ENCODE measurements at regions not wholly inside any gene's neighbourhood (a gene's known extent, or its start where the extent isn't known, plus 50 kb on each side); places are given as distances from the start of the nearest gene placed in this dataset.
"Not testable (repeated sequence)": the region's sequence is repeated elsewhere in the genome, so short reads cannot be mapped to it uniquely, and the experiment has no call there.

- no peaks in the 10 kb centered on the region for H3K9me2 ChIP-seq (replicated peaks; ENCODE audit: insufficient read depth, low read length)
- H3K4me1 ChIP-seq (ENCODE audit: low read length), result no peaks in the 10 kb centered on the region
- no peaks in the 10 kb centered on the region for H3K79me2 ChIP-seq (ENCODE audit: low read length)
- H3K9me3 ChIP-seq (ENCODE audit: low read length), result no peaks in the 10 kb centered on the region
- no peak overlapping the region for H2AFZ ChIP-seq (ENCODE audit: low read length)
- no peak overlapping the region for H3K9ac ChIP-seq (ENCODE audit: low read length)
- H3K4me2 ChIP-seq (ENCODE audit: low read depth, low read length, poor library complexity, severe bottlenecking), result no peak overlapping the region
- H3K27ac ChIP-seq (ENCODE audit: low read length), result no peak overlapping the region
- H3K36me3 ChIP-seq (ENCODE audit: insufficient read depth, low read length), result no peaks in the 10 kb centered on the region
- no peaks in the 10 kb centered on the region for H4K20me1 ChIP-seq (ENCODE audit: insufficient read depth, low read depth, low read length)
- H3K4me3 ChIP-seq (ENCODE audit: low read length), result no peak overlapping the region
- DNase-seq, result peak; percentile 69
- H3K27me3 ChIP-seq (ENCODE audit: low read length), result no peaks in the 10 kb centered on the region; the same call in 1 of the 2 replicates
Observed at GRCh38 chr6:141988954-141989705, 143.6 kb upstream of the GJE1 start.

- no peaks in the 10 kb centered on the region for H3K4me1 ChIP-seq (ENCODE audit: low read length)
- no peaks in the 10 kb centered on the region for H4K20me1 ChIP-seq (ENCODE audit: insufficient read depth, low read depth, low read length)
- H3K4me2 ChIP-seq (ENCODE audit: low read depth, low read length, poor library complexity, severe bottlenecking), result no peak overlapping the region
- no peak overlapping the region for H3K9ac ChIP-seq (ENCODE audit: low read length)
- H3K27me3 ChIP-seq (ENCODE audit: low read length), result no peaks in the 10 kb centered on the region; the same call in 1 of the 2 replicates
- no peaks in the 10 kb centered on the region for H3K9me3 ChIP-seq (ENCODE audit: low read length)
- no peaks in the 10 kb centered on the region for H3K36me3 ChIP-seq (ENCODE audit: insufficient read depth, low read length)
- H2AFZ ChIP-seq (ENCODE audit: low read length), result no peak overlapping the region
- H3K27ac ChIP-seq (ENCODE audit: low read length), result no peak overlapping the region
- H3K9me2 ChIP-seq (replicated peaks; ENCODE audit: insufficient read depth, low read length), result no peaks in the 10 kb centered on the region
- no peaks in the 10 kb centered on the region for H3K79me2 ChIP-seq (ENCODE audit: low read length)
- H3K4me3 ChIP-seq (ENCODE audit: low read length), result no peak overlapping the region
- no peak for DNase-seq
Observed at GRCh38 chr6:141988327-141988726, 144.4 kb upstream of the GJE1 start.

GRCh38 chr6:141986457-141986856 is 146.3 kb upstream of the GJE1 start:
- Histone ChIP-seq H3K27me3 (ENCODE audit: low read length) (no peaks in the 10 kb centered on the region), H3K4me3 (ENCODE audit: low read length) (no peak overlapping the region), H2AFZ (ENCODE audit: low read length) (no peak overlapping the region), H3K4me1 (ENCODE audit: low read length) (no peaks in the 10 kb centered on the region), H3K4me2 (ENCODE audit: low read depth, low read length, poor library complexity, severe bottlenecking) (no peak overlapping the region), H3K9ac (ENCODE audit: low read length) (no peak overlapping the region), H3K27ac (ENCODE audit: low read length) (no peak overlapping the region), H3K9me3 (ENCODE audit: low read length) (no peaks in the 10 kb centered on the region), H3K9me2 (replicated peaks; ENCODE audit: insufficient read depth, low read length) (no peaks in the 10 kb centered on the region), H3K36me3 (ENCODE audit: insufficient read depth, low read length) (no peaks in the 10 kb centered on the region), H3K79me2 (ENCODE audit: low read length) (no peaks in the 10 kb centered on the region), H4K20me1 (ENCODE audit: insufficient read depth, low read depth, low read length) (no peaks in the 10 kb centered on the region)
- DNase-seq, result no peak

- no peak for DNase-seq
- H2AFZ ChIP-seq (ENCODE audit: low read length), result no peak overlapping the region
- no peak overlapping the region for H3K4me2 ChIP-seq (ENCODE audit: low read depth, low read length, poor library complexity, severe bottlenecking)
Observed at GRCh38 chr6:141981190-141981589, 151.5 kb upstream of the GJE1 start.

GRCh38 chr6:141977782-141978181 is 154.9 kb upstream of the GJE1 start:
- Histone ChIP-seq H3K9me3 (ENCODE audit: low read length) (no peaks in the 10 kb centered on the region), H3K9ac (ENCODE audit: low read length) (no peak overlapping the region), H3K4me2 (ENCODE audit: low read depth, low read length, poor library complexity, severe bottlenecking) (no peak overlapping the region), H3K79me2 (ENCODE audit: low read length) (no peaks in the 10 kb centered on the region), H4K20me1 (ENCODE audit: insufficient read depth, low read depth, low read length) (no peaks in the 10 kb centered on the region), H3K27me3 (ENCODE audit: low read length) (no peaks in the 10 kb centered on the region), H3K9me2 (replicated peaks; ENCODE audit: insufficient read depth, low read length) (no peaks in the 10 kb centered on the region), H3K36me3 (ENCODE audit: insufficient read depth, low read length) (no peaks in the 10 kb centered on the region), H3K4me3 (ENCODE audit: low read length) (no peak overlapping the region), H3K27ac (ENCODE audit: low read length) (no peak overlapping the region), H3K4me1 (ENCODE audit: low read length) (no peaks in the 10 kb centered on the region), H2AFZ (ENCODE audit: low read length) (no peak overlapping the region)
- no peak for DNase-seq

More at GRCh38 chr6:141981190-141981589, 151.5 kb upstream of the GJE1 start:
- no peaks in the 10 kb centered on the region for H3K27me3 ChIP-seq (ENCODE audit: low read length)
- no peaks in the 10 kb centered on the region for H3K4me1 ChIP-seq (ENCODE audit: low read length)
- no peaks in the 10 kb centered on the region for H3K79me2 ChIP-seq (ENCODE audit: low read length)
- H3K9me3 ChIP-seq (ENCODE audit: low read length), result no peaks in the 10 kb centered on the region
- H3K9me2 ChIP-seq (replicated peaks; ENCODE audit: insufficient read depth, low read length), result no peaks in the 10 kb centered on the region
- no peak overlapping the region for H3K4me3 ChIP-seq (ENCODE audit: low read length)
- H4K20me1 ChIP-seq (ENCODE audit: insufficient read depth, low read depth, low read length), result no peaks in the 10 kb centered on the region
- no peak overlapping the region for H3K27ac ChIP-seq (ENCODE audit: low read length)
- no peak overlapping the region for H3K9ac ChIP-seq (ENCODE audit: low read length)
- H3K36me3 ChIP-seq (ENCODE audit: insufficient read depth, low read length), result no peaks in the 10 kb centered on the region

- Histone ChIP-seq H3K4me1 (ENCODE audit: low read length) (no peaks in the 10 kb centered on the region), H3K9me2 (replicated peaks; ENCODE audit: insufficient read depth, low read length) (no peaks in the 10 kb centered on the region), H3K9me3 (ENCODE audit: low read length) (no peaks in the 10 kb centered on the region), H2AFZ (ENCODE audit: low read length) (no peak overlapping the region), H3K9ac (ENCODE audit: low read length) (no peak overlapping the region), H3K27me3 (ENCODE audit: low read length) (no peaks in the 10 kb centered on the region), H3K4me3 (ENCODE audit: low read length) (no peak overlapping the region), H3K79me2 (ENCODE audit: low read length) (no peaks in the 10 kb centered on the region), H3K36me3 (ENCODE audit: insufficient read depth, low read length) (no peaks in the 10 kb centered on the region), H4K20me1 (ENCODE audit: insufficient read depth, low read depth, low read length) (no peaks in the 10 kb centered on the region), H3K4me2 (ENCODE audit: low read depth, low read length, poor library complexity, severe bottlenecking) (no peak overlapping the region), H3K27ac (ENCODE audit: low read length) (no peak overlapping the region)
- DNase-seq, result no peak
Observed at GRCh38 chr6:141976994-141977393, 155.7 kb upstream of the GJE1 start.

GRCh38 chr6:141969768-141970415 is 162.8 kb upstream of the GJE1 start:
- not testable (repeated sequence) for H4K20me1 ChIP-seq (ENCODE audit: insufficient read depth, low read depth, low read length); H3K4me2 ChIP-seq (ENCODE audit: low read depth, low read length, poor library complexity, severe bottlenecking); H3K27ac ChIP-seq (ENCODE audit: low read length); H3K9ac ChIP-seq (ENCODE audit: low read length); H3K4me3 ChIP-seq (ENCODE audit: low read length); H3K27me3 ChIP-seq (ENCODE audit: low read length); H3K4me1 ChIP-seq (ENCODE audit: low read length); H3K9me2 ChIP-seq (replicated peaks; ENCODE audit: insufficient read depth, low read length); H3K36me3 ChIP-seq (ENCODE audit: insufficient read depth, low read length); H2AFZ ChIP-seq (ENCODE audit: low read length); H3K9me3 ChIP-seq (ENCODE audit: low read length); DNase-seq; H3K79me2 ChIP-seq (ENCODE audit: low read length)

- Histone ChIP-seq H3K79me2 (ENCODE audit: low read length) (no peaks in the 10 kb centered on the region), H3K9me3 (ENCODE audit: low read length) (no peaks in the 10 kb centered on the region), H3K27ac (ENCODE audit: low read length) (no peak overlapping the region), H4K20me1 (ENCODE audit: insufficient read depth, low read depth, low read length) (no peaks in the 10 kb centered on the region), H3K4me3 (ENCODE audit: low read length) (no peak overlapping the region), H3K9ac (ENCODE audit: low read length) (no peak overlapping the region), H3K9me2 (replicated peaks; ENCODE audit: insufficient read depth, low read length) (no peaks in the 10 kb centered on the region), H3K27me3 (ENCODE audit: low read length) (no peaks in the 10 kb centered on the region), H3K4me2 (ENCODE audit: low read depth, low read length, poor library complexity, severe bottlenecking) (no peak overlapping the region), H3K36me3 (ENCODE audit: insufficient read depth, low read length) (no peaks in the 10 kb centered on the region), H3K4me1 (ENCODE audit: low read length) (no peaks in the 10 kb centered on the region; the same call in 1 of the 2 replicates), H2AFZ (ENCODE audit: low read length) (no peak overlapping the region)
- no peak for DNase-seq
Observed at GRCh38 chr6:141969201-141969600, 163.5 kb upstream of the GJE1 start.

Measured in Karpas-422 (cell line).